ENCODE measurements at regions not wholly inside any gene's neighbourhood (a gene's known extent, or its start where the extent isn't known, plus 50 kb on each side); places are given as distances from the start of the nearest gene placed in this dataset.

DNA sequence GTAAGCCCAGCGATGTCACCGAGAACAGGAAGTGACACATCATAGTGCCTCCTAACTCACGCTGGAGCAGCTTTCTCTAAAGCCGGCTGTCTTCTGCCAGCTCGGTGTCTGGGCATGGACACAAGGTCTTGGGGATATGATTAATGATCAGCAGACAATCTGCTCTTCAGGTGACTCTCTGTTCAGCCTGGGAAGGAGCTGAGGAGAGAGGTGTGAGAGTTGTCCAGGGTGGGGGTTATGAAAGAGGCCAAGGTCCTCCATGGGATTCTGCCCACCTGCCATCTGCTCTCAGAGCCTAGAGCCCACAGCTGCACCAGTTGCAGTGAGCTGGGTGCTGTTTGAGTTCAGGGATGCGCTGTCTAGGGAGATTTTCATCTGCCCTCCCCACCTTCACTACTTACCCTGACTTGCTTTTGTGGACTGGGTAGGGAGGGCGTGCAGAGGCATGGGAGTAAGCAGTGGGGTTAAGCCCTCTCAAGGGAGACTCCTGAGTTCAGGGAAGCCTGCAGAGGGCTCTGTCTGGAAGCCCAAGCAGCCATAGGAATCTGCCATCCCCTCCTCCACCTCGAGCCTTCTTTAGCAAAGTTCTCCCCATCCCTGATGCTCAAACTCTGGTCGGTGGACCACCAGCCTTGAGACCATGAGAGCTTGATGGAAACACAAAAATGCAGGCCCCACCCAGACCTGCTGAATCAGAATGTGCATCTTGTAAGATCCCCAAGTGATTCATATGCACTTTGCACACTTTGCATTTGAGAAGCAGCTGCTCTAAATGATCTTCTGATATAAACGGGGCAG lies 539.7 kb downstream of the RFC3 start:
- TF ChIP-seq, protein P1, sequence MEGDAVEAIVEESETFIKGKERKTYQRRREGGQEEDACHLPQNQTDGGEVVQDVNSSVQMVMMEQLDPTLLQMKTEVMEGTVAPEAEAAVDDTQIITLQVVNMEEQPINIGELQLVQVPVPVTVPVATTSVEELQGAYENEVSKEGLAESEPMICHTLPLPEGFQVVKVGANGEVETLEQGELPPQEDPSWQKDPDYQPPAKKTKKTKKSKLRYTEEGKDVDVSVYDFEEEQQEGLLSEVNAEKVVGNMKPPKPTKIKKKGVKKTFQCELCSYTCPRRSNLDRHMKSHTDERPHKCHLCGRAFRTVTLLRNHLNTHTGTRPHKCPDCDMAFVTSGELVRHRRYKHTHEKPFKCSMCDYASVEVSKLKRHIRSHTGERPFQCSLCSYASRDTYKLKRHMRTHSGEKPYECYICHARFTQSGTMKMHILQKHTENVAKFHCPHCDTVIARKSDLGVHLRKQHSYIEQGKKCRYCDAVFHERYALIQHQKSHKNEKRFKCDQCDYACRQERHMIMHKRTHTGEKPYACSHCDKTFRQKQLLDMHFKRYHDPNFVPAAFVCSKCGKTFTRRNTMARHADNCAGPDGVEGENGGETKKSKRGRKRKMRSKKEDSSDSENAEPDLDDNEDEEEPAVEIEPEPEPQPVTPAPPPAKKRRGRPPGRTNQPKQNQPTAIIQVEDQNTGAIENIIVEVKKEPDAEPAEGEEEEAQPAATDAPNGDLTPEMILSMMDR (conservative IDR thresholded peaks at IDR 0.05), result no peak
- no peak for TF ChIP-seq EZH2 (IDR thresholded peaks at IDR 0.05; ENCODE audit: low read depth)
